GM06990 (cell line): ENCODE measurements at regions not wholly inside any gene's neighbourhood (a gene's known extent, or its start where the extent isn't known, plus 50 kb on each side); places are given as distances from the start of the nearest gene placed in this dataset.

Source experiments
- DNase-seq: peaks from one replicate; pipeline ENCODE4 v3.0.0-alpha.2; 2011; ENCODE audit not compliant: insufficient read length; ENCODE audit errors: extremely low read depth
- H3K27me3 ChIP-seq: replicated peaks from 2 replicates; pipeline ENCODE4 v1.6.0; 2011; ENCODE audit warnings: low read length; ENCODE audit not compliant: control insufficient read depth, insufficient read depth
- H3K36me3 ChIP-seq: 2 replicates; pipeline ENCODE4 v1.5.1; 2011; ENCODE audit warnings: low read length; ENCODE audit not compliant: control insufficient read depth, insufficient read depth
- H3K4me3 ChIP-seq: replicated peaks from 2 replicates; pipeline ENCODE4 v1.5.1; 2011; ENCODE audit warnings: low read depth, mild to moderate bottlenecking, control low read depth, low read length
- CTCF ChIP-seq: IDR thresholded peaks from 2 replicates; pipeline ENCODE4 v1.5.1; 2011; ENCODE audit warnings: low read length, control low read depth, mild to moderate bottlenecking, inconsistent platforms; ENCODE audit not compliant: insufficient read depth, poor library complexity, severe bottlenecking

DNA sequence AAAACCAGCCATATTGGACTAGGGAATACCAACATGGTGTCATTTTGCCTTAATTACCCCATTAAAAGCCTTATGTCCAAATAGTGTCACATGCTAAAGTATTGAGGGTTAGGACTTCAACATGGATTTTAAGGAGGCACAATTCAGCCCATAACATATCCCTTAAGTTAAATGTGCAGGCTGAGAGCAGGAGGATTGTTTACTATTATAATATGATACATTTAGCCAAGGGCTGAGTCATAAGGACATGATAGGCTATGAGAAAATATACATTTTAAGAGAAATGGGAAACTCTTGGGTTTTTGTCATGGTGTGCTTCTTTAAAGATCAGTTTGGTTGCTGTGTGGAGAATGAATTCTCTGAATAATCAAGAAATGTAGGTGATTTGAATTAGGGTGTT is 136.8 kb downstream of the RDH14 start:
- TF ChIP-seq CTCF: no peak
- H3K4me3 ChIP-seq: no peak overlapping the region
- DNase-seq: no peak
- no peaks in the 10 kb centered on the region for H3K36me3 ChIP-seq
- H3K27me3 ChIP-seq: no peaks in the 10 kb centered on the region

DNA sequence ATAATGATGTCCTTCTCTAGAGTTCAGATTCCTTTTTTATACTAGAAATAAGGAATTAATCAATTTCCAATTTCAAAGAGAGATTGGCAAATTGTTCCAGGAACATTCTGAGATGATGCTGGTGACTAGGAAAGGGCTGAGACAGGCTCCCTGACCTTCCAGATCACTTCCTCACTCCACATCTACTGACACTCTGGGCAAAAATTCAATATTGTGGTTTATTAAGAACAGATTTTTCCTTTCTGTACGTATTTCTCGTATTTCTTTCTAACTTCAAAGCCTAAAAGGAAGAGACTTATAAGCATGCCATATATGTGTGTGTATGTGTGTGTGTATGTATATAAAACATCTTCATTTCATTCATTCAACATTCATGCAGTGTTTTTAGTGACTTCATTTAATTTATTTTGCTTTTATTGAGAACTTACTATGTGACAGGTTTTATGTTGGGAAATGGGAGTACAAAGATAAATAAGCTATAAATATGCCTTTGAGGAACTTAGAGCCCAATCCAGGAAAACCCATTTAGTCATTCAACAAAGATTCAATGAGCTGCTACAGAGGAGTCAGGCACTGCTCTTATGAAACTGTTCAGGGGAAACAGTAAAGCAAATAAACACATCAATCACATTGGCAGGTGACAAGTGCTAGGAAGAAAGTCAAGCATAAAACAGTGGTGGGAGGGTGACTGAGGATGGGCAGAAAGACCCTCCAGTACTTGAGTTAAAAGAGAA is 137.9 kb downstream of the RDH14 start:
- no peaks in the 10 kb centered on the region for H3K27me3 ChIP-seq
- H3K4me3 ChIP-seq: no peak overlapping the region
- no peaks in the 10 kb centered on the region for H3K36me3 ChIP-seq
- no peak for DNase-seq
- no peak for TF ChIP-seq CTCF

- H3K27me3 ChIP-seq: no peaks in the 10 kb centered on the region
- no peaks in the 10 kb centered on the region for H3K36me3 ChIP-seq
- H3K4me3 ChIP-seq: no peak overlapping the region
- DNase-seq: no peak
- no peak for TF ChIP-seq CTCF
Observed at GRCh38 chr2:18413676-18414396, 146.6 kb downstream of the RDH14 start.

- Histone ChIP-seq H3K36me3 (no peaks in the 10 kb centered on the region), H3K27me3 (no peaks in the 10 kb centered on the region), H3K4me3 (no peak overlapping the region)
- no peak for DNase-seq
- TF ChIP-seq CTCF: no peak
Observed at GRCh38 chr2:18412980-18413675, 147.3 kb downstream of the RDH14 start.

GRCh38 chr2:18411626-18412025 is 148.8 kb downstream of the RDH14 start:
- TF ChIP-seq CTCF: no peak
- H3K27me3 ChIP-seq: no peaks in the 10 kb centered on the region
- DNase-seq: no peak
- H3K4me3 ChIP-seq: no peak overlapping the region
- H3K36me3 ChIP-seq: no peaks in the 10 kb centered on the region
